Prostate gland (tissue), 2 donors: ENCODE measurements at regions not wholly inside any gene's neighbourhood (a gene's known extent, or its start where the extent isn't known, plus 50 kb on each side); places are given as distances from the start of the nearest gene placed in this dataset.

Experiments used
- DNase-seq: peaks from one replicate; pipeline ENCODE4 v3.0.0-alpha.2; 2019; ENCODE audit warnings: low spot score
- H3K27ac ChIP-seq, 2 donors: fragments of 200-600 bp; sonication (generic); 2 replicates each; pipeline ENCODE4 v1.5.1; 2017 to 2019
- H3K27me3 ChIP-seq: fragments of 200-600 bp; sonication (generic); replicated peaks from 2 replicates; pipeline ENCODE4 v1.5.1; 2019; ENCODE audit not compliant: insufficient read depth
- H3K36me3 ChIP-seq, 2 donors: fragments of 200-600 bp; sonication (generic); 1 replicate in 1 of 2; 2 replicates in 1 of 2; pipeline versions ENCODE4 v1.5.1 to v1.8.1; 2017 to 2019
- H3K4me1 ChIP-seq: fragments of 200-600 bp; sonication (generic); replicated peaks from 2 replicates; pipeline ENCODE4 v1.5.1; 2019
- H3K4me3 ChIP-seq, 2 donors: fragments of 200-600 bp; sonication (generic); 2 replicates each; pipeline ENCODE4 v1.5.1; 2017 to 2019
- H3K9me3 ChIP-seq: fragments of 200-600 bp; sonication (generic); 2 replicates; pipeline ENCODE4 v1.5.1; 2017
- CTCF ChIP-seq, 4 experiments: fragments of 200-600 bp in 2 of 4; fragments of 450-650 bp in 2 of 4; sonication (generic) in 2 of 4; IDR thresholded peaks; 1 replicate in 3 of 4; 2 replicates in 1 of 4; pipeline ENCODE4 v1.5.1; 2016 to 2019; ENCODE audit warnings: antibody characterized with exemption in 4 of 4, mild to moderate bottlenecking in 2 of 4, moderate library complexity in 2 of 4
- POLR2A ChIP-seq: fragments of 450-650 bp; IDR thresholded peaks from one replicate; pipeline ENCODE4 v1.6.1; 2016; ENCODE audit warnings: antibody characterized with exemption, mild to moderate bottlenecking
- POLR2AphosphoS5 ChIP-seq: sonication (generic); formaldehyde crosslinking; IDR thresholded peaks from one replicate; pipeline ENCODE4 v1.6.1; 2017; ENCODE audit warnings: antibody characterized with exemption
- WGBS: methylation state at CpG from one replicate; pipeline ENCODE4 v1.1.5; 2018; 5-methylcytosine and 5-hydroxymethylcytosine counted together
- intact Hi-C: fragments of 100-400 bp; cut with DNase I; formaldehyde crosslinking; loops from one replicate; pipeline ENCODE4 v1.14.2; 2022

- no peaks in the 10 kb centered on the region for H3K9me3 ChIP-seq
- DNase-seq, result no peak
- no peak overlapping the region for H3K27ac ChIP-seq
- no peak overlapping the region for H3K4me3 ChIP-seq
- no peaks in the 10 kb centered on the region for H3K36me3 ChIP-seq
- no peak for TF ChIP-seq POLR2A
- TF ChIP-seq POLR2AphosphoS5, result no peak
- TF ChIP-seq CTCF (IDR thresholded peaks at IDR 0.05), result no peak
- intact Hi-C loops, result no loop called here
- H3K4me1 ChIP-seq, result no peaks in the 10 kb centered on the region
- WGBS, result 77% methylated on average over 3 of the region's 3 CpGs
- no peaks in the 10 kb centered on the region for H3K27me3 ChIP-seq
Observed at GRCh38 chr6:14197118-14197517, 79.5 kb downstream of the CD83 start.

GRCh38 chr6:14200047-14200446 lies 82.5 kb downstream of the CD83 start:
- Histone ChIP-seq H3K4me1 (no peaks in the 10 kb centered on the region), H3K27me3 (no peaks in the 10 kb centered on the region), H3K27ac (no peak overlapping the region), H3K9me3 (no peaks in the 10 kb centered on the region), H3K4me3 (no peak overlapping the region), H3K36me3 (no peaks in the 10 kb centered on the region)
- intact Hi-C loops, result no loop called here
- 76% methylated on average over 4 of the region's 4 CpGs for WGBS
- TF ChIP-seq POLR2AphosphoS5 (no peak), CTCF (IDR thresholded peaks at IDR 0.05) (no peak), POLR2A (no peak)
- DNase-seq, result no peak

- Histone ChIP-seq H3K27ac (no peak overlapping the region), H3K36me3 (no peaks in the 10 kb centered on the region), H3K4me1 (no peaks in the 10 kb centered on the region), H3K4me3 (no peak overlapping the region), H3K27me3 (no peaks in the 10 kb centered on the region), H3K9me3 (no peaks in the 10 kb centered on the region)
- TF ChIP-seq POLR2A (no peak), POLR2AphosphoS5 (no peak), CTCF (IDR thresholded peaks at IDR 0.05) (no peak)
- DNase-seq, result no peak
- WGBS, result 70% methylated on average over 11 of the region's 11 CpGs
- intact Hi-C loops, result no loop called here
Observed at GRCh38 chr6:14202947-14203346, 85.4 kb downstream of the CD83 start.

GRCh38 chr6:14206391-14206790 lies 88.8 kb downstream of the CD83 start:
- intact Hi-C loops, result no loop called here
- Histone ChIP-seq H3K27me3 (no peaks in the 10 kb centered on the region), H3K27ac (no peak overlapping the region), H3K36me3 (no peaks in the 10 kb centered on the region), H3K9me3 (no peaks in the 10 kb centered on the region), H3K4me3 (no peak overlapping the region), H3K4me1 (no peaks in the 10 kb centered on the region)
- no peak for DNase-seq
- WGBS, result 89% methylated on average over 3 of the region's 3 CpGs
- TF ChIP-seq POLR2AphosphoS5 (no peak), POLR2A (no peak), CTCF (IDR thresholded peaks at IDR 0.05) (no peak)

- H3K9me3 ChIP-seq, result no peaks in the 10 kb centered on the region
- H3K36me3 ChIP-seq, result no peaks in the 10 kb centered on the region
- intact Hi-C loops, result no loop called here
- no peaks in the 10 kb centered on the region for H3K27me3 ChIP-seq
- WGBS, result 58% methylated on average over 1 of the region's 1 CpG
- no peak for DNase-seq
- no peak overlapping the region for H3K4me3 ChIP-seq
- no peak overlapping the region for H3K27ac ChIP-seq
- no peaks in the 10 kb centered on the region for H3K4me1 ChIP-seq
- TF ChIP-seq CTCF (IDR thresholded peaks at IDR 0.05), result no peak
- TF ChIP-seq POLR2AphosphoS5, result no peak
- TF ChIP-seq POLR2A, result no peak
Observed at GRCh38 chr6:14207448-14207847, 89.9 kb downstream of the CD83 start.
